ENCODE measurements at regions not wholly inside any gene's neighbourhood (a gene's known extent, or its start where the extent isn't known, plus 50 kb on each side); places are given as distances from the start of the nearest gene placed in this dataset.
"Not testable (repeated sequence)": the region's sequence is repeated elsewhere in the genome, so short reads cannot be mapped to it uniquely, and the experiment has no call there.

- whole genome bisulfite sequencing, result 76% methylated on average over 2 of the region's 2 CpGs
- no peak overlapping the region for H3K27ac ChIP-seq (ENCODE audit: low read depth in 1 of 2, low read length in 2 of 2)
- TF ChIP-seq FOXA2 (IDR thresholded peaks at IDR 0.05), result no peak
- no peak for TF ChIP-seq SP1 (IDR thresholded peaks at IDR 0.05)
- no peak for TF ChIP-seq CTCF (IDR thresholded peaks at IDR 0.05; ENCODE audit: low read depth, low read length, missing input control)
- no peak for TF ChIP-seq YY1 (IDR thresholded peaks at IDR 0.05)
- no peak for TF ChIP-seq HNF4G (IDR thresholded peaks at IDR 0.05)
- TF ChIP-seq HNF4A (conservative IDR thresholded peaks at IDR 0.05), result no peak
- TF ChIP-seq EGR1 (IDR thresholded peaks at IDR 0.05; ENCODE audit: low read depth in 2 of 2), result no peak
- TF ChIP-seq JUND (IDR thresholded peaks at IDR 0.05), result no peak
- no peak for TF ChIP-seq MAX (IDR thresholded peaks at IDR 0.05)
- no peak for TF ChIP-seq ATF3 (IDR thresholded peaks at IDR 0.05)
- TF ChIP-seq FOXA1 (IDR thresholded peaks at IDR 0.05), result no peak
- TF ChIP-seq, protein P1, sequence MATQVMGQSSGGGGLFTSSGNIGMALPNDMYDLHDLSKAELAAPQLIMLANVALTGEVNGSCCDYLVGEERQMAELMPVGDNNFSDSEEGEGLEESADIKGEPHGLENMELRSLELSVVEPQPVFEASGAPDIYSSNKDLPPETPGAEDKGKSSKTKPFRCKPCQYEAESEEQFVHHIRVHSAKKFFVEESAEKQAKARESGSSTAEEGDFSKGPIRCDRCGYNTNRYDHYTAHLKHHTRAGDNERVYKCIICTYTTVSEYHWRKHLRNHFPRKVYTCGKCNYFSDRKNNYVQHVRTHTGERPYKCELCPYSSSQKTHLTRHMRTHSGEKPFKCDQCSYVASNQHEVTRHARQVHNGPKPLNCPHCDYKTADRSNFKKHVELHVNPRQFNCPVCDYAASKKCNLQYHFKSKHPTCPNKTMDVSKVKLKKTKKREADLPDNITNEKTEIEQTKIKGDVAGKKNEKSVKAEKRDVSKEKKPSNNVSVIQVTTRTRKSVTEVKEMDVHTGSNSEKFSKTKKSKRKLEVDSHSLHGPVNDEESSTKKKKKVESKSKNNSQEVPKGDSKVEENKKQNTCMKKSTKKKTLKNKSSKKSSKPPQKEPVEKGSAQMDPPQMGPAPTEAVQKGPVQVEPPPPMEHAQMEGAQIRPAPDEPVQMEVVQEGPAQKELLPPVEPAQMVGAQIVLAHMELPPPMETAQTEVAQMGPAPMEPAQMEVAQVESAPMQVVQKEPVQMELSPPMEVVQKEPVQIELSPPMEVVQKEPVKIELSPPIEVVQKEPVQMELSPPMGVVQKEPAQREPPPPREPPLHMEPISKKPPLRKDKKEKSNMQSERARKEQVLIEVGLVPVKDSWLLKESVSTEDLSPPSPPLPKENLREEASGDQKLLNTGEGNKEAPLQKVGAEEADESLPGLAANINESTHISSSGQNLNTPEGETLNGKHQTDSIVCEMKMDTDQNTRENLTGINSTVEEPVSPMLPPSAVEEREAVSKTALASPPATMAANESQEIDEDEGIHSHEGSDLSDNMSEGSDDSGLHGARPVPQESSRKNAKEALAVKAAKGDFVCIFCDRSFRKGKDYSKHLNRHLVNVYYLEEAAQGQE (IDR thresholded peaks at IDR 0.05), result no peak
- TF ChIP-seq, protein P2, sequence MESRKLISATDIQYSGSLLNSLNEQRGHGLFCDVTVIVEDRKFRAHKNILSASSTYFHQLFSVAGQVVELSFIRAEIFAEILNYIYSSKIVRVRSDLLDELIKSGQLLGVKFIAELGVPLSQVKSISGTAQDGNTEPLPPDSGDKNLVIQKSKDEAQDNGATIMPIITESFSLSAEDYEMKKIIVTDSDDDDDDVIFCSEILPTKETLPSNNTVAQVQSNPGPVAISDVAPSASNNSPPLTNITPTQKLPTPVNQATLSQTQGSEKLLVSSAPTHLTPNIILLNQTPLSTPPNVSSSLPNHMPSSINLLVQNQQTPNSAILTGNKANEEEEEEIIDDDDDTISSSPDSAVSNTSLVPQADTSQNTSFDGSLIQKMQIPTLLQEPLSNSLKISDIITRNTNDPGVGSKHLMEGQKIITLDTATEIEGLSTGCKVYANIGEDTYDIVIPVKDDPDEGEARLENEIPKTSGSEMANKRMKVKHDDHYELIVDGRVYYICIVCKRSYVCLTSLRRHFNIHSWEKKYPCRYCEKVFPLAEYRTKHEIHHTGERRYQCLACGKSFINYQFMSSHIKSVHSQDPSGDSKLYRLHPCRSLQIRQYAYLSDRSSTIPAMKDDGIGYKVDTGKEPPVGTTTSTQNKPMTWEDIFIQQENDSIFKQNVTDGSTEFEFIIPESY (IDR thresholded peaks at IDR 0.05), result no peak
- TF ChIP-seq GABPA (IDR thresholded peaks at IDR 0.05 in 1 of 2, conservative IDR thresholded peaks at IDR 0.05 in 1 of 2), result no peak
- TF ChIP-seq RAD21 (IDR thresholded peaks at IDR 0.05), result no peak
- no peak for TF ChIP-seq TAF1 (conservative IDR thresholded peaks at IDR 0.05)
- TF ChIP-seq NR2F2 (IDR thresholded peaks at IDR 0.05), result no peak
- TF ChIP-seq RXRA (IDR thresholded peaks at IDR 0.05), result no peak
- H3K9ac ChIP-seq (ENCODE audit: low read depth in 1 of 2, low read length in 2 of 2), result no peak overlapping the region
- no peaks in the 10 kb centered on the region for H3K4me1 ChIP-seq (ENCODE audit: control insufficient read depth in 4 of 4, insufficient read depth in 4 of 4, low read length in 3 of 4)
- DNase-seq (ENCODE audit: low spot score), result no peak
- no peaks in the 10 kb centered on the region for H3K27me3 ChIP-seq (ENCODE audit: control insufficient read depth in 4 of 4, insufficient read depth in 4 of 4, low read length in 3 of 4)
- H3K4me3 ChIP-seq (ENCODE audit: low read depth in 1 of 3, low read length in 3 of 3), result no peak overlapping the region
- no peaks in the 10 kb centered on the region for H3K36me3 ChIP-seq (ENCODE audit: control insufficient read depth in 4 of 4, insufficient read depth in 3 of 4, low read depth in 1 of 4, low read length in 3 of 4)
- H3K9me3 ChIP-seq (ENCODE audit: control insufficient read depth in 4 of 4, low read length in 3 of 4), result no peaks in the 10 kb centered on the region
These were observed 425.9 kb downstream of the EPHA3 start for GRCh38 chr3:89533275-89533674.

- not testable (repeated sequence) for H3K4me3 ChIP-seq (ENCODE audit: low read depth in 1 of 3, low read length in 3 of 3); H3K36me3 ChIP-seq (ENCODE audit: control insufficient read depth in 4 of 4, insufficient read depth in 3 of 4, low read depth in 1 of 4, low read length in 3 of 4); DNase-seq (ENCODE audit: low spot score); H3K9ac ChIP-seq (ENCODE audit: low read depth in 1 of 2, low read length in 2 of 2); H3K4me1 ChIP-seq (ENCODE audit: control insufficient read depth in 4 of 4, insufficient read depth in 4 of 4, low read length in 3 of 4); H3K27me3 ChIP-seq (ENCODE audit: control insufficient read depth in 4 of 4, insufficient read depth in 4 of 4, low read length in 3 of 4); H3K27ac ChIP-seq (ENCODE audit: low read depth in 1 of 2, low read length in 2 of 2); H3K9me3 ChIP-seq (ENCODE audit: control insufficient read depth in 4 of 4, low read length in 3 of 4)
- WGBS, result 85% methylated on average over 6 of the region's 6 CpGs
These were observed 447.2 kb downstream of the EPHA3 start for GRCh38 chr3:89554587-89554986.
